H1 (cell line): ENCODE measurements at regions not wholly inside any gene's neighbourhood (a gene's known extent, or its start where the extent isn't known, plus 50 kb on each side); places are given as distances from the start of the nearest gene placed in this dataset.

Experiments used
- ATF3 ChIP-seq: IDR thresholded peaks from 2 replicates; pipeline ENCODE4 v1.6.1; 2011; ENCODE audit warnings: low read depth, mild to moderate bottlenecking, low read length; ENCODE audit not compliant: insufficient read depth
- CHD7 ChIP-seq: fragments of 300-600 bp; sonication (generic); IDR thresholded peaks from 2 replicates; pipeline ENCODE4 v1.7.1; 2012; ENCODE audit warnings: low read length, moderate library complexity, mild to moderate bottlenecking, inconsistent platforms; ENCODE audit not compliant: insufficient replicate concordance
- CTCF ChIP-seq, 3 experiments: IDR thresholded peaks; 1 replicate in 2 of 3; 2 replicates in 1 of 3; pipeline versions ENCODE4 v1.5.1 to v1.6.1; 2011; ENCODE audit warnings: low read length in 3 of 3, mild to moderate bottlenecking in 3 of 3, inconsistent platforms in 2 of 3, low read depth in 1 of 3, moderate library complexity in 1 of 3; ENCODE audit not compliant: insufficient read depth in 1 of 3; ENCODE audit errors: control extremely low read depth in 1 of 3
- NANOG ChIP-seq: IDR thresholded peaks from 2 replicates; pipeline ENCODE4 v1.6.1; 2011; ENCODE audit warnings: low read length, low read depth, mild to moderate bottlenecking, inconsistent platforms; ENCODE audit not compliant: insufficient read depth, poor library complexity, severe bottlenecking
- POLR2AphosphoS5 ChIP-seq: IDR thresholded peaks from 2 replicates; pipeline ENCODE4 v1.6.1; 2011; ENCODE audit warnings: low read depth, low read length
- RNF2 ChIP-seq: fragments of 200-900, 300-1000 bp; sonication (generic); IDR thresholded peaks from 2 replicates; pipeline ENCODE4 v1.7.1; 2016; ENCODE audit warnings: borderline replicate concordance, low read depth, mild to moderate bottlenecking, antibody characterized with exemption, low read length; ENCODE audit not compliant: poor library complexity, severe bottlenecking; ENCODE audit errors: missing control alignments
- SIRT6 ChIP-seq: IDR thresholded peaks from one replicate; pipeline ENCODE4 v1.7.1; 2012; ENCODE audit warnings: low read length, inconsistent platforms

GRCh38 chr5:165940541-165940940 lies 2350.9 kb upstream of the WWC1 start (continued):
- TF ChIP-seq CHD7 (no peak), POLR2AphosphoS5 (no peak), RNF2 (no peak), SIRT6 (no peak), ATF3 (no peak), CTCF (IDR thresholded peaks at IDR 0.05; ENCODE audit: control extremely low read depth in 1 of 3, insufficient read depth in 1 of 3, low read depth in 1 of 3, low read length in 3 of 3) (no peak), NANOG (no peak)
